ENCODE measurements at regions not wholly inside any gene's neighbourhood (a gene's known extent, or its start where the extent isn't known, plus 50 kb on each side); places are given as distances from the start of the nearest gene placed in this dataset.

- Histone ChIP-seq H4K20me1 (ENCODE audit: insufficient read depth, low read length) (no peaks in the 10 kb centered on the region), H3K27me3 (ENCODE audit: insufficient read depth, low read length) (no peaks in the 10 kb centered on the region), H3K79me2 (ENCODE audit: insufficient read depth, low read length) (no peaks in the 10 kb centered on the region), H3K4me3 (ENCODE audit: insufficient read depth, low read length) (no peak overlapping the region), H2AFZ (ENCODE audit: low read length) (no peak overlapping the region), H3K36me3 (ENCODE audit: insufficient read depth, low read length) (no peaks in the 10 kb centered on the region), H3K4me2 (ENCODE audit: insufficient read depth, low read length) (no peak overlapping the region), H3K9me3 (ENCODE audit: low read depth, low read length) (no peaks in the 10 kb centered on the region), H3K4me1 (ENCODE audit: insufficient read depth, low read length) (no peaks in the 10 kb centered on the region), H3K27ac (ENCODE audit: low read depth, low read length) (no peak overlapping the region)
- no peak for TF ChIP-seq CTCF (IDR thresholded peaks at IDR 0.05; ENCODE audit: extremely low read depth, low read depth, low read length)
- DNase-seq (ENCODE audit: insufficient read length, low spot score, missing footprints): no peak
Measured at GRCh38 chr9:16172796-16173195, 620.0 kb downstream of the CCDC171 start.

GRCh38 chr9:16174915-16175314 lies 622.1 kb downstream of the CCDC171 start:
- Histone ChIP-seq H3K4me3 (ENCODE audit: insufficient read depth, low read length) (no peak overlapping the region), H3K79me2 (ENCODE audit: insufficient read depth, low read length) (no peaks in the 10 kb centered on the region), H3K4me2 (ENCODE audit: insufficient read depth, low read length) (no peak overlapping the region), H2AFZ (ENCODE audit: low read length) (no peak overlapping the region), H3K36me3 (ENCODE audit: insufficient read depth, low read length) (no peaks in the 10 kb centered on the region), H3K9me3 (ENCODE audit: low read depth, low read length) (no peaks in the 10 kb centered on the region), H4K20me1 (ENCODE audit: insufficient read depth, low read length) (no peaks in the 10 kb centered on the region), H3K27me3 (ENCODE audit: insufficient read depth, low read length) (no peaks in the 10 kb centered on the region), H3K4me1 (ENCODE audit: insufficient read depth, low read length) (peaks cover 1% of the 10 kb centered on the region), H3K27ac (ENCODE audit: low read depth, low read length) (no peak overlapping the region)
- no peak for TF ChIP-seq CTCF (IDR thresholded peaks at IDR 0.05; ENCODE audit: extremely low read depth, low read depth, low read length)
- DNase-seq (ENCODE audit: insufficient read length, low spot score, missing footprints): no peak

- Histone ChIP-seq H4K20me1 (ENCODE audit: insufficient read depth, low read length) (no peaks in the 10 kb centered on the region), H3K4me2 (ENCODE audit: insufficient read depth, low read length) (no peak overlapping the region), H3K9me3 (ENCODE audit: low read depth, low read length) (no peaks in the 10 kb centered on the region), H3K79me2 (ENCODE audit: insufficient read depth, low read length) (no peaks in the 10 kb centered on the region), H3K4me1 (ENCODE audit: insufficient read depth, low read length) (peaks cover 7% of the 10 kb centered on the region), H3K36me3 (ENCODE audit: insufficient read depth, low read length) (no peaks in the 10 kb centered on the region), H3K4me3 (ENCODE audit: insufficient read depth, low read length) (no peak overlapping the region), H3K27me3 (ENCODE audit: insufficient read depth, low read length) (no peaks in the 10 kb centered on the region), H3K27ac (ENCODE audit: low read depth, low read length) (no peak overlapping the region), H2AFZ (ENCODE audit: low read length) (no peak overlapping the region)
- DNase-seq (ENCODE audit: insufficient read length, low spot score, missing footprints): no peak
- no peak for TF ChIP-seq CTCF (IDR thresholded peaks at IDR 0.05; ENCODE audit: extremely low read depth, low read depth, low read length)
Measured at GRCh38 chr9:16175461-16175860, 622.6 kb downstream of the CCDC171 start.

- no peaks in the 10 kb centered on the region for H3K9me3 ChIP-seq (ENCODE audit: low read depth, low read length)
- H3K27me3 ChIP-seq (ENCODE audit: insufficient read depth, low read length): no peaks in the 10 kb centered on the region
- H4K20me1 ChIP-seq (ENCODE audit: insufficient read depth, low read length): no peaks in the 10 kb centered on the region
- peaks cover 15% of the 10 kb centered on the region for H3K4me1 ChIP-seq (ENCODE audit: insufficient read depth, low read length)
- H3K79me2 ChIP-seq (ENCODE audit: insufficient read depth, low read length): no peaks in the 10 kb centered on the region
- DNase-seq (ENCODE audit: insufficient read length, low spot score, missing footprints): no peak
- H3K27ac ChIP-seq (ENCODE audit: low read depth, low read length): no peak overlapping the region
- H3K36me3 ChIP-seq (ENCODE audit: insufficient read depth, low read length): no peaks in the 10 kb centered on the region
- no peak overlapping the region for H2AFZ ChIP-seq (ENCODE audit: low read length)
- H3K4me2 ChIP-seq (ENCODE audit: insufficient read depth, low read length): no peak overlapping the region
- no peak for TF ChIP-seq CTCF (IDR thresholded peaks at IDR 0.05; ENCODE audit: extremely low read depth, low read depth, low read length)
- H3K4me3 ChIP-seq (ENCODE audit: insufficient read depth, low read length): no peak overlapping the region
Measured at GRCh38 chr9:16178294-16178693, 625.5 kb downstream of the CCDC171 start.

Measured in osteoblast (primary cell).